HEK293T (cell line): ENCODE measurements at regions not wholly inside any gene's neighbourhood (a gene's known extent, or its start where the extent isn't known, plus 50 kb on each side); places are given as distances from the start of the nearest gene placed in this dataset.

Experiments used
- BHLHE40 ChIP-seq: fragments of 450-650 bp; IDR thresholded peaks from 2 replicates; pipeline ENCODE4 v1.6.1; 2016; ENCODE audit warnings: mild to moderate bottlenecking, moderate library complexity, borderline replicate concordance
- FOXA1 ChIP-seq: fragments of 450-650 bp; IDR thresholded peaks from 2 replicates; pipeline ENCODE4 v1.6.1; 2016; ENCODE audit warnings: mild to moderate bottlenecking
- HDGF ChIP-seq: fragments of 450-650 bp; IDR thresholded peaks from 2 replicates; pipeline ENCODE4 v1.6.1; 2017; ENCODE audit warnings: antibody characterized with exemption, borderline replicate concordance
- NFRKB ChIP-seq: fragments of 450-650 bp; IDR thresholded peaks from 2 replicates; pipeline ENCODE4 v1.6.1; 2016; ENCODE audit warnings: mild to moderate bottlenecking, moderate library complexity
- TARDBP ChIP-seq: fragments of 450-650 bp; IDR thresholded peaks from 2 replicates; pipeline ENCODE4 v1.6.1; 2016
- ZNF384 ChIP-seq: fragments of 450-650 bp; IDR thresholded peaks from 2 replicates; pipeline ENCODE4 v1.6.1; 2016

DNA sequence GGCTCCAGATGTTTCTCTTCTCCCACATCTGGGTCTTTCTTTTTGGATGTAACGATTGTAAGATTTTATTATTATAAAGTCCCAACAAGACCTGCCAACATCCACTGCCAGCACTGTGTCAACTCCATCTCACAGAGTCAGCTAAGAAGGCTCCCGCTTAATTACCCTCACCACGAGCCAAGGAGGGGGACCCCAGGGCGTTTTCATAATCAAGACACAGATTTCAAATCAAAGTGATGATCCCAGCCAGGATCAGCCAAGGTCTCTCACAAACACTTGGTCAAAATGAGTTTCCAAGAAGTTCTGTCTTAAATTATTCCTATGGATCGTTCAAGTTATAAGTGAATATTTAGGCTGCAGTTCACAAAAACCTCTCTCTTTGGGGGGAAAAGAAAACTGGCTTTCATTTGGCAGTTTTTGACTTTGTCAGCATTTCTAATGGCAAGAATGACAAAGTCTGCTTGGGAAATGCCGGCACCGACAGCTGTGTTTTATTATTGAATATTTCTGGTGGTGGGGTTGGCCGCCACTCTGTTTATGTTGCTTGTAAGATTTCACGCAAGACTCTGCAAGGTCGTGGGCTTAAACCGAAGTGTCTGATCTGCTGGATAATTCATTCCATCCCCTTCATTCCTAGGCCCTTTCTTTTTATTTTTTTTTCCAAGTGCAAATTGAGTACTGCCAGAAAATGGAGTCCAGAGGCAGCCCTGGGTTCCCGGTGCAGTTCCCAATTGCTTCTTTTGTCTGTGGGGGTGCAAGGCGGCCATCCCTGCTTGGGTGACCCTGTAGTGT is 170.2 kb upstream of the PMEPA1 start:
- TF ChIP-seq NFRKB, result no peak
- TF ChIP-seq ZNF384, result no peak
- no peak for TF ChIP-seq FOXA1
- TF ChIP-seq HDGF, result no peak
- TF ChIP-seq TARDBP, result no peak
- no peak for TF ChIP-seq BHLHE40
